AG04449 (cell line): ENCODE measurements at regions not wholly inside any gene's neighbourhood (a gene's known extent, or its start where the extent isn't known, plus 50 kb on each side); places are given as distances from the start of the nearest gene placed in this dataset.
"Not testable (repeated sequence)": the region's sequence is repeated elsewhere in the genome, so short reads cannot be mapped to it uniquely, and the experiment has no call there.

Experiments
- CTCF ChIA-PET: fragments of 350-600 bp; formaldehyde crosslinking; extraction: SDS; loops from one replicate; lab custom pipeline; 2021; ENCODE audit warnings: antibody characterized with exemption; lab: Yijun Ruan, JAX
- POLR2A ChIA-PET: fragments of 400-600, 350-600 bp; formaldehyde crosslinking; extraction: SDS; loops from one replicate; lab custom pipeline; 2020; ENCODE audit warnings: antibody characterized with exemption, inconsistent platforms; lab: Yijun Ruan, JAX
- DNase-seq: peaks from one replicate; pipeline ENCODE4 v3.0.0-alpha.2; 2010; ENCODE audit warnings: low read depth, low spot score
- H3K4me3 ChIP-seq: 2 replicates; pipeline ENCODE4 v1.5.1; 2011; ENCODE audit warnings: low read depth, mild to moderate bottlenecking, control low read depth, low read length
- TF ChIP-seq, protein P1 (sequence below): IDR thresholded peaks from one replicate; pipeline ENCODE4 v1.5.1; 2011; ENCODE audit warnings: mild to moderate bottlenecking, moderate library complexity, low read length, control low read depth, inconsistent platforms; ENCODE audit not compliant: insufficient read depth; ENCODE audit errors: missing control alignments

- DNase-seq, result no peak
- POLR2A ChIA-PET, result no interaction called here
- TF ChIP-seq, protein P1, sequence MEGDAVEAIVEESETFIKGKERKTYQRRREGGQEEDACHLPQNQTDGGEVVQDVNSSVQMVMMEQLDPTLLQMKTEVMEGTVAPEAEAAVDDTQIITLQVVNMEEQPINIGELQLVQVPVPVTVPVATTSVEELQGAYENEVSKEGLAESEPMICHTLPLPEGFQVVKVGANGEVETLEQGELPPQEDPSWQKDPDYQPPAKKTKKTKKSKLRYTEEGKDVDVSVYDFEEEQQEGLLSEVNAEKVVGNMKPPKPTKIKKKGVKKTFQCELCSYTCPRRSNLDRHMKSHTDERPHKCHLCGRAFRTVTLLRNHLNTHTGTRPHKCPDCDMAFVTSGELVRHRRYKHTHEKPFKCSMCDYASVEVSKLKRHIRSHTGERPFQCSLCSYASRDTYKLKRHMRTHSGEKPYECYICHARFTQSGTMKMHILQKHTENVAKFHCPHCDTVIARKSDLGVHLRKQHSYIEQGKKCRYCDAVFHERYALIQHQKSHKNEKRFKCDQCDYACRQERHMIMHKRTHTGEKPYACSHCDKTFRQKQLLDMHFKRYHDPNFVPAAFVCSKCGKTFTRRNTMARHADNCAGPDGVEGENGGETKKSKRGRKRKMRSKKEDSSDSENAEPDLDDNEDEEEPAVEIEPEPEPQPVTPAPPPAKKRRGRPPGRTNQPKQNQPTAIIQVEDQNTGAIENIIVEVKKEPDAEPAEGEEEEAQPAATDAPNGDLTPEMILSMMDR, result no peak
- no peak overlapping the region for H3K4me3 ChIP-seq
- CTCF ChIA-PET, result no interaction called here
Observed at GRCh38 chr14:81584495-81584894, 50.8 kb upstream of the SEL1L start.

GRCh38 chr14:81589381-81590065, 55.9 kb upstream of the SEL1L start:
- TF ChIP-seq, protein P1, result no peak
- DNase-seq, result no peak
- ChIA-PET POLR2A (no interaction called here), CTCF (no interaction called here)
- no peak overlapping the region for H3K4me3 ChIP-seq

DNA sequence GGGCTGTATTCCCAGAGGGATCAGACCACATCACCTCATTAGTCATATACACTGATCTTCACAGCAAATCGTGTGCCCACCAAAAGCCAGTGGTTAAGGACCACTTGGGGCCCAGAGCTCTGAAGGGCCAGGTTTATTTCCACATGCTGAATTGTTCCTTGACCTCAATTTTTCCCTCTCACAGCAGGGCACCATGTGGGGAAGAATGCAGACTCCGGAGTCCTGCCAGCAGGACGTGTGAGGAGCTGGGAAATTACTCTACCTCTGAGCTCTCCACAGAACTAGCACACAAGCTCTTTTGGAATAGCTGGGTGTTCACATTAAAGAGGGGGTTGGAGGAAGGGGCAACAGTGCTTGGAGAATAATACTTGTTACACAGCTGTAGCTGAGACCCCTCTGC, 57.6 kb upstream of the SEL1L start:
- ChIA-PET CTCF (no interaction called here), POLR2A (no interaction called here)
- no peak for DNase-seq
- TF ChIP-seq, protein P1, result no peak
- H3K4me3 ChIP-seq, result no peak overlapping the region

DNA sequence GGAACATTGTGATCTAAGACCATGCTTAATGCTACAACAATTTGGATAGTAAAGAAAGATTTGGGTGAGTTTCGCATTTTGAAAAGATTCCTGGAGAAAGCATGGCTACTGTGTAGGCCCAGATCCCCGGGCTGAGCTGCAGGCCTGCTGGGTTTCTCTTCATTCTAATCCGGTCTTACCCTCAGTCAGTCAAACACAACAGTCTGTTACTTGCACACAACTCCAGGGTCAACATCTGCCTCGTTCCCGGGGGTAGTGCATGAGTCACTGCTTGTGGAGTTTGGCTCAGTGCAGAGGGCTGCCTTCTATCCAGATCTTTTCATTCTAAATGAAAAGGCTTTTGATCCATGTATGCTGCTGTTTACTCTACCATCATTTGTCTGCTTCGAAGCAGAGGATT, 60.4 kb upstream of the SEL1L start:
- no peak for DNase-seq
- CTCF ChIA-PET, result no interaction called here

DNA sequence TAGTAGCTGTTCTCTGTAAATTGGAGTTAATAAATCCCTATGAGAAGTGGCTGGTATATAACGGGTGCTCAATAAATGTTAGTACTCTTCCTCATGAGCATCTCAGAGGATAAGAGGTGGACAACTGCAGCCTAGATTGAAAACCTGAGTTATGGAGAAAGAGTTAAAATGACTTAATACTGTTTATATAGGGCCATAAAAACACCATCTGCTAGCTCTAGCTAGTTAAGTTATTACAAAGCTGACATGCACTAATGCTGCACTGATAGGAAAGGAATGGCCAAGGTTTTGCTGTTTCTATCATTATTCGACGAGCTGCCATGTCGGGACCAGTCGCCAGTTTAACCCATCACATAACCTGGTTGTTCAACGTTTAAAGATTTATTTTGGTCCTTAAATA, 72.0 kb upstream of the SEL1L start:
- no peak for DNase-seq
- no peak overlapping the region for H3K4me3 ChIP-seq
- ChIA-PET POLR2A (no interaction called here), CTCF (no interaction called here)
- TF ChIP-seq, protein P1, result no peak

More for the DNA sequence above, 60.4 kb upstream of the SEL1L start:
- TF ChIP-seq, protein P1, result no peak
- POLR2A ChIA-PET, result no interaction called here
- no peak overlapping the region for H3K4me3 ChIP-seq

- DNase-seq, result no peak
- H3K4me3 ChIP-seq, result no peak overlapping the region
- TF ChIP-seq, protein P1, result no peak
- ChIA-PET CTCF (no interaction called here), POLR2A (no interaction called here)
Observed at GRCh38 chr14:81613341-81614045, 79.8 kb upstream of the SEL1L start.

GRCh38 chr14:81614302-81614701, 80.6 kb upstream of the SEL1L start:
- CTCF ChIA-PET, DNase-seq, H3K4me3 ChIP-seq, POLR2A ChIA-PET: not testable (repeated sequence)
